IMR-90 (cell line): ENCODE measurements at regions not wholly inside any gene's neighbourhood (a gene's known extent, or its start where the extent isn't known, plus 50 kb on each side); places are given as distances from the start of the nearest gene placed in this dataset.

Experiments
- ATAC-seq: fragments of 200-7000 bp; cut with Tn5 transposase; 2 replicates; pipeline ENCODE4 v1.9.1; 2020; ENCODE audit warnings: low read depth, mild to moderate bottlenecking, moderate library complexity
- BruUV-seq: library from RNA; stranded (reverse); fragments of 400-500 nt; replicated peaks from 2 replicates; lab custom pipeline; 2021; lab: Mats Ljungman, UMichigan
- CTCF ChIA-PET: fragments of 300-600 bp; formaldehyde crosslinking; extraction: SDS; loops from one replicate; lab custom pipeline; 2021; ENCODE audit warnings: antibody characterized with exemption; lab: Yijun Ruan, JAX
- POLR2A ChIA-PET: fragments of 300-600 bp; sonication (Branson Sonifier 250); formaldehyde crosslinking; loops from one replicate; lab custom pipeline; 2022; ENCODE audit warnings: antibody characterized with exemption; ENCODE audit not compliant: unreplicated experiment; lab: Charles Lee
- DNase-seq: peaks from one replicate; pipeline ENCODE4 v3.0.0; 2013
- H2AFZ ChIP-seq: replicated peaks from 2 replicates; pipeline ENCODE3; 2013; ENCODE audit warnings: low read length, mild to moderate bottlenecking; ENCODE audit not compliant: poor library complexity
- H2AK5ac ChIP-seq: 2 replicates; pipeline ENCODE4 v1.6.1; 2013; ENCODE audit warnings: low read depth, low read length, inconsistent platforms
- H2AK9ac ChIP-seq: replicated peaks from 2 replicates; pipeline ENCODE3; 2013; ENCODE audit warnings: mild to moderate bottlenecking, low read depth, low read length, moderate library complexity; ENCODE audit not compliant: poor library complexity
- H2BK120ac ChIP-seq: 2 replicates; pipeline ENCODE4 v1.6.1; 2013; ENCODE audit warnings: low read depth, low read length, inconsistent platforms
- H2BK15ac ChIP-seq: 3 replicates; pipeline ENCODE4 v1.6.1; 2013; ENCODE audit warnings: low read depth, low read length, inconsistent platforms
- H2BK20ac ChIP-seq: 2 replicates; pipeline ENCODE4 v1.6.1; 2013; ENCODE audit warnings: low read depth, mild to moderate bottlenecking, inconsistent platforms, low read length, moderate library complexity
- H2BK5ac ChIP-seq: 2 replicates; pipeline ENCODE4 v1.6.1; 2013; ENCODE audit warnings: mild to moderate bottlenecking, low read depth, low read length, inconsistent platforms; ENCODE audit not compliant: poor library complexity, severe bottlenecking
- H3K14ac ChIP-seq: replicated peaks from 2 replicates; pipeline ENCODE4 v1.6.1; 2013; ENCODE audit warnings: low read depth, low read length, inconsistent platforms
- H3K18ac ChIP-seq: 2 replicates; pipeline ENCODE4 v1.6.1; 2013; ENCODE audit warnings: low read depth, low read length, control low read depth
- H3K23ac ChIP-seq: 2 replicates; pipeline ENCODE4 v1.6.1; 2013; ENCODE audit warnings: low read depth, low read length, inconsistent platforms
- H3K27ac ChIP-seq: 2 replicates; pipeline ENCODE4 v1.5.1; 2013; ENCODE audit warnings: mild to moderate bottlenecking, control low read depth, low read length; ENCODE audit not compliant: insufficient read depth
- H3K27me3 ChIP-seq: 2 replicates; pipeline ENCODE4 v1.6.1; 2013; ENCODE audit warnings: low read length; ENCODE audit not compliant: control insufficient read depth, insufficient read depth
- H3K36me3 ChIP-seq: 2 replicates; pipeline ENCODE4 v1.6.1; 2013; ENCODE audit warnings: low read length, mixed read lengths; ENCODE audit not compliant: control insufficient read depth, insufficient read depth
- H3K4ac ChIP-seq: 2 replicates; pipeline ENCODE4 v1.6.1; 2013; ENCODE audit warnings: low read depth, low read length, inconsistent platforms
- H3K4me1 ChIP-seq: 2 replicates; pipeline ENCODE4 v1.6.1; 2013; ENCODE audit warnings: low read length, mixed read lengths; ENCODE audit not compliant: control insufficient read depth, insufficient read depth
- H3K4me2 ChIP-seq: 2 replicates; pipeline ENCODE4 v1.6.1; 2013; ENCODE audit warnings: low read depth, mild to moderate bottlenecking, control low read depth, low read length, moderate library complexity
- H3K4me3 ChIP-seq: 2 replicates; pipeline ENCODE4 v1.5.1; 2013; ENCODE audit warnings: low read depth, mild to moderate bottlenecking, control low read depth, low read length, moderate library complexity; ENCODE audit not compliant: insufficient read depth
- H3K56ac ChIP-seq: 2 replicates; pipeline ENCODE4 v1.6.1; 2013; ENCODE audit warnings: low read length, inconsistent platforms; ENCODE audit not compliant: insufficient read depth; ENCODE audit errors: extremely low read depth
- H3K79me1 ChIP-seq, 2 experiments: 2 replicates each; pipeline ENCODE4 v1.6.1; 2013; ENCODE audit warnings: low read length in 2 of 2, inconsistent platforms in 1 of 2, low read depth in 1 of 2
- H3K9ac ChIP-seq: 2 replicates; pipeline ENCODE4 v1.6.1; 2013; ENCODE audit warnings: low read depth, low read length, control low read depth
- H3K9me1 ChIP-seq: 2 replicates; pipeline ENCODE4 v1.6.1; 2013; ENCODE audit warnings: low read length, inconsistent platforms; ENCODE audit not compliant: insufficient read depth
- H3K9me3 ChIP-seq: 2 replicates; pipeline ENCODE4 v1.6.1; 2013; ENCODE audit warnings: low read length; ENCODE audit not compliant: control insufficient read depth, insufficient read depth
- H4K20me1 ChIP-seq: 2 replicates; pipeline ENCODE4 v1.6.1; 2013; ENCODE audit warnings: low read length, inconsistent platforms; ENCODE audit not compliant: insufficient read depth
- H4K5ac ChIP-seq: 2 replicates; pipeline ENCODE4 v1.6.1; 2013; ENCODE audit warnings: mild to moderate bottlenecking, low read depth, low read length, control low read depth
- H4K8ac ChIP-seq, 2 experiments: 2 replicates each; pipeline ENCODE4 v1.6.1; 2013; ENCODE audit warnings: low read depth in 2 of 2, low read length in 2 of 2, control low read depth in 1 of 2, inconsistent platforms in 1 of 2
- H4K91ac ChIP-seq: 2 replicates; pipeline ENCODE4 v1.6.1; 2013; ENCODE audit warnings: low read depth, low read length, inconsistent platforms; ENCODE audit not compliant: insufficient read depth
- BHLHE40 ChIP-seq: fragments of 150-350 bp; IDR thresholded peaks from 2 replicates; pipeline ENCODE4 v1.6.1; 2016; ENCODE audit warnings: mild to moderate bottlenecking, low read depth, low read length
- CEBPB ChIP-seq: IDR thresholded peaks from 2 replicates; pipeline ENCODE4 v1.6.1; 2012; ENCODE audit warnings: low read depth, low read length, improper control_type of control experiment
- CHD1 ChIP-seq: IDR thresholded peaks from 2 replicates; pipeline ENCODE4 v1.6.1; 2012; ENCODE audit warnings: low read depth, low read length, improper control_type of control experiment
- ELK1 ChIP-seq: fragments of 150-350 bp; IDR thresholded peaks from 2 replicates; pipeline ENCODE4 v1.6.1; 2016; ENCODE audit warnings: low read depth, mild to moderate bottlenecking, low read length, moderate library complexity, borderline replicate concordance
- FOS ChIP-seq: fragments of 150-350 bp; IDR thresholded peaks from 2 replicates; pipeline ENCODE4 v1.6.1; 2016; ENCODE audit warnings: low read depth, low read length
- MAFK ChIP-seq: IDR thresholded peaks from 2 replicates; pipeline ENCODE4 v1.6.1; 2012; ENCODE audit warnings: low read depth, low read length, improper control_type of control experiment
- MAZ ChIP-seq: IDR thresholded peaks from 2 replicates; pipeline ENCODE4 v1.6.1; 2012; ENCODE audit warnings: low read depth, mild to moderate bottlenecking, low read length, improper control_type of control experiment, moderate library complexity, borderline replicate concordance
- MXI1 ChIP-seq: IDR thresholded peaks from 2 replicates; pipeline ENCODE4 v1.6.1; 2012; ENCODE audit warnings: low read depth, mild to moderate bottlenecking, low read length, moderate library complexity, borderline replicate concordance
- NFE2L2 ChIP-seq: fragments of 150-350 bp; IDR thresholded peaks from 2 replicates; pipeline ENCODE4 v1.6.1; 2016; ENCODE audit warnings: low read depth, mild to moderate bottlenecking, low read length
- POLR2A ChIP-seq: IDR thresholded peaks from 2 replicates; pipeline ENCODE4 v1.6.1; 2012; ENCODE audit warnings: mild to moderate bottlenecking, low read depth, low read length
- RAD21 ChIP-seq: IDR thresholded peaks from 2 replicates; pipeline ENCODE4 v1.6.1; 2012; ENCODE audit warnings: low read length, improper control_type of control experiment
- RCOR1 ChIP-seq: IDR thresholded peaks from 2 replicates; pipeline ENCODE4 v1.6.1; 2012; ENCODE audit warnings: mild to moderate bottlenecking, low read length, improper control_type of control experiment; ENCODE audit not compliant: insufficient replicate concordance
- RFX5 ChIP-seq: IDR thresholded peaks from 2 replicates; pipeline ENCODE4 v1.8.0; 2012; ENCODE audit warnings: low read depth, mild to moderate bottlenecking, low read length, moderate library complexity
- SMC3 ChIP-seq: fragments of 150-350 bp; IDR thresholded peaks from 2 replicates; pipeline ENCODE4 v1.6.1; 2016; ENCODE audit warnings: low read depth, mild to moderate bottlenecking, antibody characterized with exemption, low read length, moderate library complexity
- USF2 ChIP-seq: fragments of 150-350 bp; IDR thresholded peaks from 2 replicates; pipeline ENCODE4 v1.6.1; 2017; ENCODE audit warnings: mild to moderate bottlenecking, antibody characterized with exemption, low read length, low read depth
- WGBS, 2 experiments: methylation state at CpG; one replicate each; pipeline versions ENCODE4 v1.1.5 to v1.1.7; 2013; ENCODE audit warnings: missing lambda C conversion rate in 2 of 2; ENCODE audit not compliant: insufficient read length in 1 of 2; ENCODE audit errors: extremely low coverage in 2 of 2; 5-methylcytosine and 5-hydroxymethylcytosine counted together
- dilution Hi-C: fragments of 300-500 bp; cut with HindIII; formaldehyde crosslinking; loops from one replicate; pipeline ENCODE4 v1.14.3; 2018; ENCODE audit warnings: low sequenced_read_pairs; ENCODE audit not compliant: unreplicated experiment
- in situ Hi-C: fragments of 300-500 bp; cut with MboI; formaldehyde crosslinking; loops from 3 replicates; pipeline ENCODE4 v1.14.3; 2019; ENCODE audit warnings: low sequenced_read_pairs, inconsistent platforms, mixed read lengths
- intact Hi-C: fragments of 100-400 bp; cut with micrococcal nuclease; formaldehyde crosslinking; loops from 2 replicates; pipeline ENCODE4 v1.10.0; 2022
- TF ChIP-seq, protein P1 (sequence below): conservative IDR thresholded peaks from 2 replicates; pipeline ENCODE4 v1.5.1; 2012; ENCODE audit warnings: mild to moderate bottlenecking, low read depth, low read length, improper control_type of control experiment

DNA sequence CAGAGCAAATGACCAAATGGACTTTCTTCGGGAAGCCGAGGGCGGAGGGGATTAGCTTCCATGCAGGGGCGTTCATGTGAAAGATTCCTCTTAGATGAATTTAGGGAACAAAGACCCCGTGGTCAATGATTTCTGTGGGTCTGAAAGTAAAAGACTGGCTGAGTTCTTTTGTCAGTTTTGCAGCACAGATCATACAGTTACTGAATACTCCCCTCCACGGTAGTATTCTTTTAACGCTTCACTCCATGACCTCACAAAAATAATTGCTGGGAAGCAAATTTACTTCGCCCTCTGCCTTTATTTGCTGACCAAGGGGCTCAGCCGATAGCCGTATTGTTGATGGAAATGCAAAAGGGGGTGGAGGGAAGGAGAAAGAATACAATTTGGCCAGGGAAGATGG lies 86.0 kb upstream of the SALL4 start:
- H3K4me3 ChIP-seq: no peak overlapping the region
- H3K4me1 ChIP-seq: no peaks in the 10 kb centered on the region
- H3K9ac ChIP-seq: no peak overlapping the region
- H4K20me1 ChIP-seq: no peaks in the 10 kb centered on the region
- H3K27ac ChIP-seq: no peak overlapping the region
- TF ChIP-seq BHLHE40 (no peak), SMC3 (no peak), RAD21 (no peak), MAFK (no peak), FOS (no peak), CHD1 (no peak), RCOR1 (no peak), RFX5 (no peak), CEBPB (no peak), POLR2A (no peak), MAZ (no peak), USF2 (no peak), ELK1 (no peak), MXI1 (no peak), NFE2L2 (no peak)
- TF ChIP-seq, protein P1, sequence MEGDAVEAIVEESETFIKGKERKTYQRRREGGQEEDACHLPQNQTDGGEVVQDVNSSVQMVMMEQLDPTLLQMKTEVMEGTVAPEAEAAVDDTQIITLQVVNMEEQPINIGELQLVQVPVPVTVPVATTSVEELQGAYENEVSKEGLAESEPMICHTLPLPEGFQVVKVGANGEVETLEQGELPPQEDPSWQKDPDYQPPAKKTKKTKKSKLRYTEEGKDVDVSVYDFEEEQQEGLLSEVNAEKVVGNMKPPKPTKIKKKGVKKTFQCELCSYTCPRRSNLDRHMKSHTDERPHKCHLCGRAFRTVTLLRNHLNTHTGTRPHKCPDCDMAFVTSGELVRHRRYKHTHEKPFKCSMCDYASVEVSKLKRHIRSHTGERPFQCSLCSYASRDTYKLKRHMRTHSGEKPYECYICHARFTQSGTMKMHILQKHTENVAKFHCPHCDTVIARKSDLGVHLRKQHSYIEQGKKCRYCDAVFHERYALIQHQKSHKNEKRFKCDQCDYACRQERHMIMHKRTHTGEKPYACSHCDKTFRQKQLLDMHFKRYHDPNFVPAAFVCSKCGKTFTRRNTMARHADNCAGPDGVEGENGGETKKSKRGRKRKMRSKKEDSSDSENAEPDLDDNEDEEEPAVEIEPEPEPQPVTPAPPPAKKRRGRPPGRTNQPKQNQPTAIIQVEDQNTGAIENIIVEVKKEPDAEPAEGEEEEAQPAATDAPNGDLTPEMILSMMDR: no peak
- no peak overlapping the region for H2BK120ac ChIP-seq
- in situ Hi-C loops: no loop called here
- dilution Hi-C loops: no loop called here
- no peak overlapping the region for H2BK20ac ChIP-seq
- no peak for ATAC-seq
- H4K5ac ChIP-seq: no peak overlapping the region
- no peak overlapping the region for H3K4ac ChIP-seq
- H3K79me1 ChIP-seq: no peaks in the 10 kb centered on the region
- H3K18ac ChIP-seq: no peak overlapping the region
- no peak overlapping the region for H2AK9ac ChIP-seq
- no peaks in the 10 kb centered on the region for H3K36me3 ChIP-seq
- no peak for DNase-seq
- ChIA-PET POLR2A (no interaction called here), CTCF (no interaction called here)
- intact Hi-C loops: no loop called here
- no peaks in the 10 kb centered on the region for H3K9me1 ChIP-seq
- peaks cover 10% of the 10 kb centered on the region for H3K27me3 ChIP-seq
- no peak overlapping the region for H4K8ac ChIP-seq
- H2BK5ac ChIP-seq: no peak overlapping the region
- H2AK5ac ChIP-seq: no peak overlapping the region
- no peaks in the 10 kb centered on the region for H3K9me3 ChIP-seq
- H3K23ac ChIP-seq: no peak overlapping the region
- no CpG with 5 or more reads among the region's 10 CpGs for WGBS, 2 experiments
- no TSS peak for BruUV-seq
- no peak overlapping the region for H3K4me2 ChIP-seq
- no peak overlapping the region for H4K91ac ChIP-seq
- H3K14ac ChIP-seq: no peak overlapping the region
- no peak overlapping the region for H3K56ac ChIP-seq
- H2AFZ ChIP-seq: no peak overlapping the region
- no peak overlapping the region for H2BK15ac ChIP-seq
